Stimulated activated CD4-positive, alpha-beta T cell treated with anti-CD3 and anti-CD28 coated beads, Interleukin-4, amount 100 ng/mL, for 1 hour (primary cell): ENCODE measurements at regions not wholly inside any gene's neighbourhood (a gene's known extent, or its start where the extent isn't known, plus 50 kb on each side); places are given as distances from the start of the nearest gene placed in this dataset.

Experiments used
- DNase-seq: peaks from one replicate; pipeline ENCODE4 v3.0.0-alpha.2; 2020

- no peak for DNase-seq
Measured at GRCh38 chr12:24759155-24759554, 189.7 kb downstream of the BCAT1 start.

- no peak for DNase-seq
Measured at GRCh38 chr12:24756479-24757024, 192.3 kb downstream of the BCAT1 start.

GRCh38 chr12:24754690-24755638, 193.9 kb downstream of the BCAT1 start:
- DNase-seq = no peak

- no peak for DNase-seq
Measured at GRCh38 chr12:24752763-24753462, 196.0 kb downstream of the BCAT1 start.

GRCh38 chr12:24751181-24751580, 197.7 kb downstream of the BCAT1 start:
- DNase-seq = no peak

GRCh38 chr12:24750263-24750662, 198.6 kb downstream of the BCAT1 start:
- DNase-seq = no peak

- no peak for DNase-seq
Measured at GRCh38 chr12:24749171-24749570, 199.7 kb downstream of the BCAT1 start.

GRCh38 chr12:24748326-24748725, 200.6 kb downstream of the BCAT1 start:
- no peak for DNase-seq

- no peak for DNase-seq
Measured at GRCh38 chr12:24746864-24747263, 202.0 kb downstream of the BCAT1 start.

GRCh38 chr12:24746006-24746671, 202.8 kb downstream of the BCAT1 start:
- no peak for DNase-seq

GRCh38 chr12:24743941-24744793, 204.7 kb downstream of the BCAT1 start:
- DNase-seq = no peak

- no peak for DNase-seq
Measured at GRCh38 chr12:24742378-24742777, 206.5 kb downstream of the BCAT1 start.

GRCh38 chr12:24741216-24741615, 207.7 kb downstream of the BCAT1 start:
- DNase-seq = no peak

GRCh38 chr12:24739106-24739779, 209.7 kb downstream of the BCAT1 start:
- no peak for DNase-seq

GRCh38 chr12:24738441-24738840, 210.5 kb downstream of the BCAT1 start:
- no peak for DNase-seq

- DNase-seq = no peak
Measured at GRCh38 chr12:24731596-24731995, 217.3 kb downstream of the BCAT1 start.

GRCh38 chr12:24730489-24730896, 218.4 kb downstream of the BCAT1 start:
- no peak for DNase-seq

- DNase-seq = no peak
Measured at GRCh38 chr12:24728826-24729225, 220.1 kb downstream of the BCAT1 start.

- no peak for DNase-seq
Measured at GRCh38 chr12:24728366-24728765, 220.5 kb downstream of the BCAT1 start.

- DNase-seq = no peak
Measured at GRCh38 chr12:24725616-24726015, 223.3 kb downstream of the BCAT1 start.

GRCh38 chr12:24724814-24725213, 224.1 kb downstream of the BCAT1 start:
- no peak for DNase-seq

GRCh38 chr12:24723759-24724158, 225.1 kb downstream of the BCAT1 start:
- no peak for DNase-seq
